A673 (cell line): ENCODE measurements at regions not wholly inside any gene's neighbourhood (a gene's known extent, or its start where the extent isn't known, plus 50 kb on each side); places are given as distances from the start of the nearest gene placed in this dataset.

Experiments used
- CTCF ChIP-seq: fragments of 300-800, 200-600 bp; sonication (generic); conservative IDR thresholded peaks from 2 replicates; pipeline ENCODE4 v1.5.1; 2017; ENCODE audit warnings: low read depth, mild to moderate bottlenecking, antibody characterized with exemption, low read length, moderate library complexity, mixed read lengths
- EZH2 ChIP-seq: fragments of 200-600 bp; sonication (generic); IDR thresholded peaks from 2 replicates; pipeline ENCODE4 v1.6.1; 2017; ENCODE audit warnings: borderline replicate concordance, low read depth, mild to moderate bottlenecking, mixed read lengths, antibody characterized with exemption, low read length; ENCODE audit not compliant: poor library complexity, severe bottlenecking

GRCh38 chr5:18008940-18009339 lies 374.7 kb downstream of the TAF11L14 start:
- TF ChIP-seq CTCF: no peak
- no peak for TF ChIP-seq EZH2
